Activated CD8-positive, alpha-beta memory T cell treated with anti-CD3 and anti-CD28 coated beads for 48 hours (primary cell): ENCODE measurements at regions not wholly inside any gene's neighbourhood (a gene's known extent, or its start where the extent isn't known, plus 50 kb on each side); places are given as distances from the start of the nearest gene placed in this dataset.

ENCODE experiments used
- DNase-seq, 3 experiments: peaks; one replicate each; pipeline ENCODE4 v3.0.0-alpha.2; 2020; ENCODE audit warnings: low read depth in 2 of 3, low spot score in 2 of 3

- DNase-seq = no peak
These were observed 73.8 kb upstream of the NABP1 start for GRCh38 chr2:191604154-191604553.

DNA sequence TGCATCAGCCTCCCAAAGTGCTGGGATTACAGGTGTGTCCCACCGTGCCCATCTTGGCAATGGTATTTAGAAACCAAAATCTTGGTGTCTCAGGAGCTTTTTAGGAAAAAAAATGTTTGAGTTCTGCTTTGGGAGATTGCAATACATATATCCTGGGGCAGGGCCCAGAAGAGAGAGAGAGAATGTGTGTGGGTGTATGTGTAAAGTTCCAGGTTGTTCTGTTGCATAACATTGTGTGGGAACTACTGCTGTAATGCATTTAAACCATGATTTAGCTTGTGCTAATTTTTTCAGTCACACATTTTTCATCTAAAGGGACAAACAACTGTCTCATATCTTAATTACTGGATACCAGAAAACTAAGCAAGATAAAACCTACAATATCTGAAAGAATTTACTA is 70.8 kb upstream of the NABP1 start:
- DNase-seq = no peak

GRCh38 chr2:191610756-191611155 is 67.2 kb upstream of the NABP1 start:
- no peak for DNase-seq

GRCh38 chr2:191611614-191612013 is 66.3 kb upstream of the NABP1 start:
- DNase-seq = no peak

DNA sequence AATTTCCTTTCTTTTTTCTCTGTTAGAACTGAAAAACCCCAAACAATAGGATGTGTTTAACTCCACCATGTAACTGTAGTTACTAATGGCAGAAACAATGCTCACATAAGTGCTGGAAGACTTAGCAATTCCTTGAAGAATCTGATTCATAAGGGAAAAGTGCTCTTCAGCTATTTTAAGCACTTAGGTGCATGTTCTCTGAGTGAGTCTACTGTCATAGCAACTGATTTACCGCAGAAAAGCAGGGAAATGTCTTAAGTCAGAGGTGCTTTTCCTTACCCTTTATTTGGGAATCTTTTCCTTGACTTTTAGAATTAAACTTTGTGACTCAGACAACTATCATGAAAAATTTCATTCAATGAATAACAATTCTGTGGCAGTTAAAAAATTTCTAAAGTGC is 65.4 kb upstream of the NABP1 start:
- no peak for DNase-seq

DNA sequence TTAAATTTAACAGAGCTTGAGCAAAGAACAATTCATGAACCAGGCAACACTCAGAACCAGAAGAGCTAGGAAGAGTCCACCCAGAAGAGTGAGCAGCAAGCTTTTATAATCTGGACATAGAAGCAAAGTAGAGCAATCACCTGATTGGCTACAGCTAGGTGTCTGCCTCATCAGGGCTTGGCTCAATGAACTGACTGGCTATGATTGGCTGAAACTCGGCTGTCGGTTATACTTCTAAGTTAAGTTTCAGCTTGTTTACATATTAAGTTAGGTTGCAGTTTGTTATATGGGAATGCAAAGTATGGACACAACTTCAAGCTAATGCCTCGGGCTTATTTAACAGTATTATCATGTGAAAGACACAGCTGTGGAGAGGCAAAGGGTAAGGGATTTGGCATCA is 63.2 kb upstream of the NABP1 start:
- DNase-seq = no peak

- no peak for DNase-seq
These were observed 62.3 kb upstream of the NABP1 start for GRCh38 chr2:191615596-191615995.

GRCh38 chr2:191617575-191617974 is 60.4 kb upstream of the NABP1 start:
- DNase-seq = peak in 1 of 3 experiments; percentile 12

- DNase-seq = no peak
These were observed 59.7 kb upstream of the NABP1 start for GRCh38 chr2:191618046-191618780.

GRCh38 chr2:191618786-191619185 is 59.1 kb upstream of the NABP1 start:
- no peak for DNase-seq

GRCh38 chr2:191620144-191620543 is 57.8 kb upstream of the NABP1 start:
- no peak for DNase-seq

- DNase-seq = no peak
These were observed 55.3 kb upstream of the NABP1 start for GRCh38 chr2:191622374-191623320.

GRCh38 chr2:191625016-191625415 is 52.9 kb upstream of the NABP1 start:
- no peak for DNase-seq

DNA sequence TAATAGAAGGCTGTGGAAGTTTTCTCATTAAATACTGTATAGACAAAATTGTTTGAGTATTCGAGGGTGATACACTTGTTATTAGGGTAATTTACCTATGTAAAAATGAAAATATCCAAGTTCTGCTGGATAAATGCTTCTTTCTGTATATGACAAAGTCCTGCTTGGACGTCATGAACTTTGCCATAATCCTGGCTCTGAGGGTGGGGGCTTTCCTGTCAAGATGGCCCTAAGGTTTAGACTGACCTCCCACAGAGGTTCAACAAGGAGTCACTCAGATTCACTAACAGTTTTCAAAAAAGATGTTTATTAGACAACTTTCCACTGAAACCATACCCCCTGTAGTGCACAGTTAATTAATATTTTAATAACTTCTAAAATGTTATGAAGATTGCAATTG is 52.5 kb upstream of the NABP1 start:
- no peak for DNase-seq

- no peak for DNase-seq
These were observed 51.3 kb upstream of the NABP1 start for GRCh38 chr2:191626497-191627151.

- no peak for DNase-seq
These were observed 50.4 kb upstream of the NABP1 start for GRCh38 chr2:191627518-191627917.
